DOHH2 (cell line): ENCODE measurements at regions not wholly inside any gene's neighbourhood (a gene's known extent, or its start where the extent isn't known, plus 50 kb on each side); places are given as distances from the start of the nearest gene placed in this dataset.

Experiments
- H3F3A ChIP-seq: fragments of 200-600 bp; sonication (generic), shearing (Covaris generic); 2 replicates; pipeline ENCODE4 v1.6.0; 2016; ENCODE audit warnings: antibody characterized with exemption, mild to moderate bottlenecking; ENCODE audit not compliant: control insufficient read depth, insufficient read depth
- H3K27ac ChIP-seq: fragments of 200-600 bp; sonication (generic); 2 replicates; pipeline ENCODE4 v1.5.1; 2014; ENCODE audit warnings: low read depth, mild to moderate bottlenecking, low read length, moderate library complexity
- H3K27me3 ChIP-seq: fragments of 200-600 bp; sonication (generic); 2 replicates; pipeline ENCODE4 v1.6.1; 2014; ENCODE audit warnings: mild to moderate bottlenecking, low read length, mixed read lengths; ENCODE audit not compliant: control insufficient read depth
- H3K36me3 ChIP-seq: fragments of 200-600 bp; sonication (generic); 2 replicates; pipeline ENCODE4 v1.6.1; 2014; ENCODE audit warnings: mild to moderate bottlenecking, low read length, moderate library complexity, mixed read lengths; ENCODE audit not compliant: control insufficient read depth
- H3K4me1 ChIP-seq: fragments of 200-600 bp; sonication (generic); 2 replicates; pipeline ENCODE4 v1.6.1; 2014; ENCODE audit warnings: mild to moderate bottlenecking, low read length, mixed read lengths; ENCODE audit not compliant: control insufficient read depth
- H3K4me2 ChIP-seq: fragments of 200-600 bp; sonication (generic); 2 replicates; pipeline ENCODE4 v1.6.0; 2014; ENCODE audit warnings: mild to moderate bottlenecking, low read length, moderate library complexity
- H3K4me3 ChIP-seq: fragments of 200-600 bp; sonication (generic); 2 replicates; pipeline ENCODE4 v1.5.1; 2014; ENCODE audit warnings: mild to moderate bottlenecking, low read length, mixed read lengths
- H3K79me2 ChIP-seq: fragments of 200-600 bp; sonication (generic); 2 replicates; pipeline ENCODE4 v1.6.1; 2014; ENCODE audit warnings: mild to moderate bottlenecking, low read length, mixed read lengths; ENCODE audit not compliant: control insufficient read depth
- H3K9me2 ChIP-seq: fragments of 200-600 bp; sonication (generic); replicated peaks from 2 replicates; pipeline ENCODE4 v1.6.1; 2014; ENCODE audit warnings: mild to moderate bottlenecking, low read length, mixed read lengths; ENCODE audit not compliant: control insufficient read depth
- H3K9me3 ChIP-seq: fragments of 200-600 bp; sonication (generic); 2 replicates; pipeline ENCODE4 v1.6.1; 2014; ENCODE audit warnings: antibody characterized with exemption, low read length, mixed read lengths; ENCODE audit not compliant: control insufficient read depth, insufficient read depth
- H4K20me1 ChIP-seq: fragments of 200-600 bp; sonication (generic); 2 replicates; pipeline ENCODE4 v1.6.0; 2014; ENCODE audit warnings: low read depth, mild to moderate bottlenecking, antibody characterized with exemption, low read length, moderate library complexity; ENCODE audit not compliant: control insufficient read depth, insufficient read depth
- EZH2phosphoT487 ChIP-seq: fragments of 200-600 bp; sonication (generic); IDR thresholded peaks from 2 replicates; pipeline ENCODE4 v1.6.1; 2017; ENCODE audit warnings: borderline replicate concordance, mild to moderate bottlenecking, antibody characterized with exemption, low read length, moderate library complexity, mixed read lengths
- TF ChIP-seq, protein P1 (sequence below): fragments of 200-600 bp; sonication (generic); IDR thresholded peaks from one replicate; pipeline ENCODE4 v1.5.1; 2014; ENCODE audit warnings: antibody characterized with exemption, mild to moderate bottlenecking, low read depth, low read length; ENCODE audit not compliant: poor library complexity, severe bottlenecking

- no peak for TF ChIP-seq EZH2phosphoT487
- TF ChIP-seq, protein P1, sequence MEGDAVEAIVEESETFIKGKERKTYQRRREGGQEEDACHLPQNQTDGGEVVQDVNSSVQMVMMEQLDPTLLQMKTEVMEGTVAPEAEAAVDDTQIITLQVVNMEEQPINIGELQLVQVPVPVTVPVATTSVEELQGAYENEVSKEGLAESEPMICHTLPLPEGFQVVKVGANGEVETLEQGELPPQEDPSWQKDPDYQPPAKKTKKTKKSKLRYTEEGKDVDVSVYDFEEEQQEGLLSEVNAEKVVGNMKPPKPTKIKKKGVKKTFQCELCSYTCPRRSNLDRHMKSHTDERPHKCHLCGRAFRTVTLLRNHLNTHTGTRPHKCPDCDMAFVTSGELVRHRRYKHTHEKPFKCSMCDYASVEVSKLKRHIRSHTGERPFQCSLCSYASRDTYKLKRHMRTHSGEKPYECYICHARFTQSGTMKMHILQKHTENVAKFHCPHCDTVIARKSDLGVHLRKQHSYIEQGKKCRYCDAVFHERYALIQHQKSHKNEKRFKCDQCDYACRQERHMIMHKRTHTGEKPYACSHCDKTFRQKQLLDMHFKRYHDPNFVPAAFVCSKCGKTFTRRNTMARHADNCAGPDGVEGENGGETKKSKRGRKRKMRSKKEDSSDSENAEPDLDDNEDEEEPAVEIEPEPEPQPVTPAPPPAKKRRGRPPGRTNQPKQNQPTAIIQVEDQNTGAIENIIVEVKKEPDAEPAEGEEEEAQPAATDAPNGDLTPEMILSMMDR: no peak
- Histone ChIP-seq H3K79me2 (no peaks in the 10 kb centered on the region), H3K9me2 (no peaks in the 10 kb centered on the region), H3K4me2 (no peak overlapping the region), H3K4me3 (no peak overlapping the region), H3F3A (no peaks in the 10 kb centered on the region), H4K20me1 (no peaks in the 10 kb centered on the region), H3K9me3 (no peaks in the 10 kb centered on the region), H3K36me3 (no peaks in the 10 kb centered on the region), H3K4me1 (no peaks in the 10 kb centered on the region), H3K27me3 (no peaks in the 10 kb centered on the region), H3K27ac (no peak overlapping the region)
These were observed 60.7 kb upstream of the CAMK1G start for GRCh38 chr1:209522826-209523225.

GRCh38 chr1:209526137-209526536 is 57.4 kb upstream of the CAMK1G start:
- Histone ChIP-seq H3K36me3 (no peaks in the 10 kb centered on the region), H4K20me1 (no peaks in the 10 kb centered on the region), H3K4me2 (no peak overlapping the region), H3K9me3 (no peaks in the 10 kb centered on the region), H3F3A (no peaks in the 10 kb centered on the region), H3K79me2 (no peaks in the 10 kb centered on the region), H3K27me3 (no peaks in the 10 kb centered on the region), H3K9me2 (no peaks in the 10 kb centered on the region), H3K4me1 (no peaks in the 10 kb centered on the region), H3K4me3 (no peak overlapping the region), H3K27ac (no peak overlapping the region)
- no peak for TF ChIP-seq EZH2phosphoT487
- TF ChIP-seq, protein P1: no peak

- H3K27ac ChIP-seq: no peak overlapping the region
- no peak overlapping the region for H3K4me2 ChIP-seq
- TF ChIP-seq EZH2phosphoT487: no peak
- TF ChIP-seq, protein P1: no peak
- no peaks in the 10 kb centered on the region for H3K79me2 ChIP-seq
- no peaks in the 10 kb centered on the region for H3F3A ChIP-seq
- H3K4me1 ChIP-seq: no peaks in the 10 kb centered on the region
- H3K4me3 ChIP-seq: no peak overlapping the region
- H3K9me3 ChIP-seq: no peaks in the 10 kb centered on the region
- H4K20me1 ChIP-seq: no peaks in the 10 kb centered on the region
- no peaks in the 10 kb centered on the region for H3K27me3 ChIP-seq
- H3K9me2 ChIP-seq: no peaks in the 10 kb centered on the region
- no peaks in the 10 kb centered on the region for H3K36me3 ChIP-seq
These were observed 56.1 kb upstream of the CAMK1G start for GRCh38 chr1:209527372-209527771.
